ENCODE measurements at regions not wholly inside any gene's neighbourhood (a gene's known extent, or its start where the extent isn't known, plus 50 kb on each side); places are given as distances from the start of the nearest gene placed in this dataset.

GRCh38 chr2:220562375-220563140, 935.1 kb downstream of the SLC4A3 start:
- no peak for TF ChIP-seq CTCF (IDR thresholded peaks at IDR 0.05; ENCODE audit: low read depth, low read length, poor library complexity, severe bottlenecking)
- TF ChIP-seq EZH2phosphoT487 (IDR thresholded peaks at IDR 0.05; ENCODE audit: borderline replicate concordance, low read length) = no peak
